NCI-H510A treated with DMSO at 0.1 percent for 48 hours (cell line): ENCODE measurements at regions not wholly inside any gene's neighbourhood (a gene's known extent, or its start where the extent isn't known, plus 50 kb on each side); places are given as distances from the start of the nearest gene placed in this dataset.

Source experiments
- DNase-seq: peaks from one replicate; lab custom pipeline; 2025; lab: John Stamatoyannopoulos, UW

DNA sequence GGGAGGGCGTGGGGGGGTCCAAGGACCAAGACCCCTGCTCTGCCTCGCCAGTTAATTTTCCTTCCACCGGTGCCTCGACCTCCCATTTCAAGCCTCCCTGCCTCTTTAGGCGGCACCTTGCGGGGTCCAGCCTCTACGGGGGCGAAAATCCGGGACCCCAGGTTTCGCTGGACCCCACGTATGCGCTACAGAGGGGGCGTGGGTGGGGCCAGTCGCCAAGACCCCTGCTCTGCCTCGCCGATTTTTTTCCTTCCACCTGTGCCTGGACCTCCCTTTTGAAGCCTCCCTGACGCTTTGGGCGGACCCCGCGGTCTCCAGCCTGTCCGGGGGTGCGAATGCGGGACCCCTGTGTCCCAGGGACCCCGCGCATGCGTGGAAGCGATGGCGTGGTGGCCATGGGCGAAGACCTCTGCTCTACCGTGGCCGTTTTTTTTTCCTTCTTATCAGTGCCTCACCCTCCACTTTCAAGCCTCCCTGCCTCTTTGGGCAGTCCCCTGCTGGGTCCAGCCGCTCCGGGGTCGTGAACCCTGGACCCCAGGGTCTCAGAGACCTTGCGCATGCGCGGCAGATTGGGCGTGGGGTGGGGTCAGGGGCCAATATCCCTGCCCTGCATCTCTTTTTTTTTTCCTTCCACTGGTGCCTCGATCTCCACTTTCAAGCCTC lies 324.2 kb downstream of the ALG10 start:
- DNase-seq, result no peak

GRCh38 chr12:34347367-34347766 lies 325.1 kb downstream of the ALG10 start:
- no peak for DNase-seq

GRCh38 chr12:34348064-34348463 lies 325.8 kb downstream of the ALG10 start:
- no peak for DNase-seq

- DNase-seq, result no peak
These were observed 326.8 kb downstream of the ALG10 start for GRCh38 chr12:34348836-34349672.

DNA sequence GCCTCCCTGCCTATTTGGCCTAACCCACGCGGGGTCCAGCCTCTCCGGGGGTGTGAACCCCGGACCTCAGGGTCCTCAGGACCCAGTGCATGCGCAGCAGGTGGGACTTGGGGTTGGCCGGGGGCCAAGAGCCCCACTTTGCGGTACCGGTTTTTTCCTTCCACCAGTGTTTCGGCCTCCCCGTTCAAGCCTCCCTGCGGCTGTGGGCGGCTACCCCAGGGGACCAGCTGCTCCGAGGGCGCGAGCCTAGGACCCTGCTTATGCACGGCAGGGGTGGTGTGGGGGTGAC lies 327.3 kb downstream of the ALG10 start:
- DNase-seq, result no peak

GRCh38 chr12:34350092-34351041 lies 328.1 kb downstream of the ALG10 start:
- no peak for DNase-seq

- DNase-seq, result no peak
These were observed 329.8 kb downstream of the ALG10 start for GRCh38 chr12:34352098-34352497.

- DNase-seq, result no peak
These were observed 332.2 kb downstream of the ALG10 start for GRCh38 chr12:34354239-34355200.

- no peak for DNase-seq
These were observed 334.1 kb downstream of the ALG10 start for GRCh38 chr12:34356233-34356987.

- no peak for DNase-seq
These were observed 335.5 kb downstream of the ALG10 start for GRCh38 chr12:34357791-34358190.

- no peak for DNase-seq
These were observed 335.9 kb downstream of the ALG10 start for GRCh38 chr12:34358198-34358597.

GRCh38 chr12:34361721-34362316 lies 339.5 kb downstream of the ALG10 start:
- DNase-seq, result no peak

- DNase-seq, result no peak
These were observed 340.9 kb downstream of the ALG10 start for GRCh38 chr12:34363050-34363673.

DNA sequence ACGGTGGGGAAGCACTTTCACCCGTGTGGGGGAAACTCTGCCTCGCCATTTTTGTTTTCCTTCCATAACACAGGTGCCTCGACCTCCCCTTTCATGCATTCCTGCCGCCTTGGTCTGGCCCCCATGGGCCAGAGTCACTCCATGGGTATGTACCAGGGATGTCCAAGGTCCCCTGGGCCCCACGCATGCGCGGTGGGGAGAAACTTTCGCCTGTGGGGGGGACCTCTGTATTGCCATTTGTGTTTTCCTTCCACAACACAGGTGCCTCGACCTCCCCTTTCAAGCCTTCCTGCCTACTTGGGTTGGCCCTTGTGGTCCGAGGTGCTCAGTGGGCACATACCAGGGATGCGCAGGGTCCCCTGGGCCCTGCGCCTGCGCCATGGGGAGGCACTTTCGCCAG lies 345.8 kb downstream of the ALG10 start:
- no peak for DNase-seq

- DNase-seq, result no peak
These were observed 348.8 kb downstream of the ALG10 start for GRCh38 chr12:34371050-34371449.

GRCh38 chr12:34372003-34372402 lies 349.7 kb downstream of the ALG10 start:
- DNase-seq, result no peak

DNA sequence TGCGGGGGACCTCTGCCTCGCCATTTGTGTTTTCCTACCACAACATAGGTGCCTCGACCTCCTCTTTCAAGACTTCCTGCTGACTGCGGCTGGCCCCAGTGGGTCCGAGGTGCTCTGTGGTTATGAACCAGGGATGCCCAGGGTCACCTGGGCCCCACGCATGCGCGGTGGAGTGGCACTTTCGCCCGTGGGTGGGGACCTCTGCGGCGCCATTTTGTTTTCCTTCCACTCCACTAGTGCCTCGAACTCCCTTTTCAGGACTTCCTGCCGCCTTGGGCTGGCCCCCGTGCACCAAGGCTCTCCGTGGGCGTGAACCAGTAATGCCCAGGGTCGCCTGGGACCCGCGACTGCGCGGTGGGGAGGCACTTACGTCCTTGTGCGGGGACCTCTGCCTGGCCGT lies 351.6 kb downstream of the ALG10 start:
- no peak for DNase-seq

- no peak for DNase-seq
These were observed 354.0 kb downstream of the ALG10 start for GRCh38 chr12:34376133-34376799.
